Activated CD4-positive, alpha-beta T cell treated with anti-CD3 and anti-CD28 coated beads for 24 hours (primary cell): ENCODE measurements at regions not wholly inside any gene's neighbourhood (a gene's known extent, or its start where the extent isn't known, plus 50 kb on each side); places are given as distances from the start of the nearest gene placed in this dataset.

Experiments used
- DNase-seq, 2 donors: peaks; one replicate each; pipeline ENCODE4 v3.0.0-alpha.2; 2020; ENCODE audit warnings: low read depth in 2 of 2

- DNase-seq = no peak
Measured at GRCh38 chr4:108567831-108568230, 52.5 kb upstream of the RPL34 start.

DNA sequence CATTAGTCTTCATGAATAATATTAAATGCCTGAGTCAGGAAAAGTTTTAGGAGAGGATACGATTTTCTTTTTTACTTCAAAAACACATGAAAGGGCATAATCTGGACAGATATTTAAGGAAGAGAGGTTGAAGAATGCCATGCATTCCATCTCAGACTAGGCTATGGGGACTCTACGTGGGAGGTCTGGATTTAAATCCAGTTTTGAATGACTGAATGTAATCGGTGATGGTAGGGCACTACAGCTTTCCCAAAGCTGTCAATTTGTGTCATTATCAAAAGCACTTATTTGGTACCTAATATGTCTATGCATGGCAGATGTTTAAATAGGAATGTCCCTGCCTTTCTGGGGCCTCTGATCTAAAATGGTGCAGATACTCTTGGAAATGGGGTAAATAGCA is 59.3 kb upstream of the RPL34 start:
- DNase-seq = no peak

GRCh38 chr4:108560616-108561015 is 59.8 kb upstream of the RPL34 start:
- DNase-seq = no peak

DNA sequence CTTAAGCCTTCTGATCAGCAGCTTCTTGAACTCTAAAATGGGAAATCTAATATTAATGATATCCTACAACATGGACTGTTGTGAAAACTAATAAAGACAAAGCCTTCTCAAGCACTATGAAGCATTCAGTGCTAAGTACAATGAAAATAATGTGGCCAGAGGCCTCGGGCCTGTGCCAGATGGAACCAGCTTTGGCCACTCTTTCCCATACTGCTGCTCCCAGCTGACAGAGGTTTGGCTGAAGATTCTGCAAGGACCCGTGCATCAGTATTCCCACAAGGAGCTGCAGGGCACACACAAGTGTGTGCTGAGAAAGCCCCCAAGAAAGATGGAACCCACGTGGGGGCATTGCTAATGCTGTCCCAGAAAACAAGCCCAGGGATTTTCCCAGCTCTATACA is 60.5 kb upstream of the RPL34 start:
- DNase-seq = no peak

GRCh38 chr4:108559068-108559793 is 61.1 kb upstream of the RPL34 start:
- DNase-seq = no peak

DNA sequence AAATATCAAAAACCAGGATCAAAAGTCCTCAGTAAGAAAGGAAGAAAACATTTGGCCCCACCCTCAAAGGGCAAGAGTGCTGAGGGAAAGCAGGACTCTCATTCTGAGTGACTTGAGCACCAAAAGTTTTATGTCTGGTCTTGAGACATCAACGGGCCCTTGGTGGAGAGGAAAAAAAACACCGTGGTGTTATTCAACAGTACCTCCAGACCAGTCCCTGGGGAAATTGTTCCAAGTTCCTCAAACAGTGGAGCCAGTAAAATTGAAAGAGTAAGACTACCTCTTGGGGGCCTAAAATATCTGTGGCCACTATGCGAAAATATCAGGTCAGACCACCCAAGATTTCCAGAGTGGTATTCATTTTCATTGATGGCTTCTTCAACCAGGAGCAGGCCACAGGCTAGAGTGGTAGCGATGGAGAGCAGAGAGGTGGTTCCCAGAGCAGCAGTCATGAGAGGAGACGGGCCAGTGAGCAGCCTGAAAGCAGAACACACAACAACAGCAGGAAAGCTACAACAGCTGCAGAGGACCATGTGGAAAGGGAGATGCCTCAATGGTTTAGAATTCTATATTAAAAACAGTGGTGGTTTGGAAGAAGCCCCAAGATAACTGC is 63.7 kb upstream of the RPL34 start:
- DNase-seq = no peak

- no peak for DNase-seq
Measured at GRCh38 chr4:108556166-108556565, 64.2 kb upstream of the RPL34 start.

GRCh38 chr4:108555701-108556100 is 64.7 kb upstream of the RPL34 start:
- no peak for DNase-seq

DNA sequence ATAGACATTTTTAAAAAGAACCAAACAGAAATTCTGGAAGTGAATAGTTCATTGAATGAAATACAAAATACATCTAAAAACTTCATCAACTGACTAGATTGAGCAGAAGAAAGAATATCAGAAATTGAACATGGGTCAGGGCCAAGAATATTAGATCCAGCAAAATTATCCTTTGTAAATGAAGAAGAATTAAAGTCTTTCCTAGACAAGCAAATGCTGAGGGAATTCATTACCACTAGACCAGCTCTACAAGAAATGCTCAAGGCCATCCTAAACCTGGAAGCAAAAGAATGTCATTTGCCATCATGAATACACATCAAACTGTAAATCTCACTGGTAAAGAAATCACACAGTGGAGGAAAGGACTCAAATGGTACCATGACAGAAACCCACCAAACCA is 72.7 kb upstream of the RPL34 start:
- no peak for DNase-seq

DNA sequence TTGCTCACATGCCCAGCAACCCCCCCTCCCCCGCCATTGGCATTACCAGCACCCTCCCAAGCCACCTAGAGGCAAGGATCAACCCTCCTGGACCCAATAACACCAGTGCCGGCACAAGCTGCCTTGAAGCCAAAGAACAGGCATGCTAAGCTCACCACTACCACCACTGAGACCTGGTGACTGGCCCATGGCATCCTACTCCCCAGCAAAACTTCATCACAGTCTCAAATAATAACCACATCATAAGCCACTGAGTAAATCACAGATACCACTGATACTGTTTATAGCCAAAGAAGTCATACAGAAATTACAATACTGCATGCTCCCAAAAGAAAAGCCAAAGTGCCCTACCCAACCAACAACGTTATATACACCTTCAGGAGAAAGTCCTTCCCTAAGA is 73.6 kb upstream of the RPL34 start:
- DNase-seq = no peak

GRCh38 chr4:108544481-108544880 is 75.9 kb upstream of the RPL34 start:
- DNase-seq = no peak

DNA sequence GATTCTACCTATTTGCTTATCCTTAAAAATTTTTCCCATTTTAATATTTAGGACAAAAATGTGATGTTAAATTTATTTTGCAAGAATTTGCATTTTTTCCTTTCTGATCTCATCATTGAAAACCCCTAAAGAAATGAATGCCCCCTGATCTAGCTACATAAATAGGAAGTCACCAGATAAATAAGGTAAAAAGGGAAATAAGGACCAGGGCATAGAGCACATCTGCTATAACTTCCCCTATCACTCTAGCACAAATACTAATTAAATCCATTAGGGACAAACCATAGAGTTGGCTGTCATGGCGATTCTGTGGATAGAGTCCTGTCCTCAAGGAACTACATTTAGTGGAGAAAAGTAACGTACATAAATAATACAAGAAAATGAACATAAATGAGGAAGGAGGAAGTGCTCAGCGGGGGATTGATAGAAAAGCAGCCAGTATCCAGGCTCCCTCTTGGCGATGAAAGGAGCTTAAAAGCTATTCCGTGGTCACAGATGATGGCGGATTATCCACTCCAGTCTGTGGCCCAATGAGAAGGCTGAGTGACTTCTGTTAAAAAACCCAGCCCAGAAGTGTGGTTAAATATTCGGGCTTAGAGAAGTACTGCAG is 76.9 kb upstream of the RPL34 start:
- no peak for DNase-seq

DNA sequence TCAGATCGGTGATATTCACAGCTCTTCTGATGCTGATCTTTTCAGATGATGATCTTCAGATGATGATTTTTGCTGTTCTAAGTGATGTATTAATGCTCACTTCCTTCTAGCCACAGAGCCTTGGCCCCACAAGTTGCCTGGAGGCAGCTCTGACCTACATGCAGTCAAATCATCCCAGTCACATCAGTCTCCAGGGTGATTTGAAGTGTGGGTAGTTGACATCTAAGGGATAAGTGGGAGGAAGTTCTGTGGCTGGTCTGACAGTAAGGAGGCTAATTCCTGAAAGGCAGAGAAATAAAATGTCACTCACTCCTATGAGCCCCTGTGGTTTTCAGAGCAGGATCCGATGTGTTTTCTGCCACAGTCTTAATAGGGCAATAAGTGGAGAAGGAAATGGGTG is 79.8 kb upstream of the RPL34 start:
- no peak for DNase-seq

GRCh38 chr4:108536577-108536976 is 83.8 kb upstream of the RPL34 start:
- DNase-seq = no peak

GRCh38 chr4:108535757-108536156 is 84.6 kb upstream of the RPL34 start:
- no peak for DNase-seq

- no peak for DNase-seq
Measured at GRCh38 chr4:108533876-108534275, 86.5 kb upstream of the RPL34 start.

- DNase-seq = no peak
Measured at GRCh38 chr4:108533245-108533844, 87.0 kb upstream of the RPL34 start.

DNA sequence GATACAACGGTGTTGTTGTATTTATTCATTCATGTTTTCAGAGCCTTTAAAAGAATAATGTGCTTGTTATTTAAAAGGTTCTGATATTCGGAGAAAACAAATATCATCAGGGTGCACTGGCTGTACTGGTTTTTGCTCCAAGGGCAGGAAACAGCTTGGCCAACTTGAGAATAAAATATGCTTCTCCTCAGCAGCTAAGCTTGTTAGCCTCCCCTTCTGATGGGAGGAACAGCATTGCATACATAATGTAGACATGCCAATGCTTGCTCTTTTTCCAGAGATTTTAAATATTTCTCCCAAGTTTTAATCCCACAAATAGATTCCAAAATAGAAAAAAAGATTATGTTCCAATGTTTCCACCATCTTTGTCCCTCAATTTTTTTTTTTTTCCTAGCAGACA is 87.6 kb upstream of the RPL34 start:
- DNase-seq = no peak

DNA sequence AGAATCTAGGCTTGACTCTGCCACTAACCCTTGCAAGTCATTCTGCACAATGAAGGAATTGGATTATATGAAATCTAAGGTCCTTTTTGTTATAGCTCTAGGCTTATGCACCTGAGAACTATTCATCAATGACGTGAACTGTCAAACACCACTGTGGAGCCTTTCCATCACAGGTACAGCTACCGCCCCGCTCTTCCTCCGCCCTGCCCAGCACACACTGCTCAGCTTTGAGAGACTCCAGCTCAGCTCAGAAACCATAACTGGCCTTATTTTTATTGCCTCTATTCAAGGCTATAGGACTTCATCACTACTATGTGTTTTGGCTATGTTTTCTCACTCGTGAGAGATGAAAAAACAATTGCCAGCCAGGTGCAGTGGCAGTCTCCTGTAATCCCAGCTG is 88.2 kb upstream of the RPL34 start:
- DNase-seq = no peak

GRCh38 chr4:108531461-108531860 is 88.9 kb upstream of the RPL34 start:
- no peak for DNase-seq

GRCh38 chr4:108529984-108530905 is 90.1 kb upstream of the RPL34 start:
- DNase-seq = no peak

GRCh38 chr4:108529102-108529501 is 91.3 kb upstream of the RPL34 start:
- no peak for DNase-seq
